GM18951 (cell line): ENCODE measurements at regions not wholly inside any gene's neighbourhood (a gene's known extent, or its start where the extent isn't known, plus 50 kb on each side); places are given as distances from the start of the nearest gene placed in this dataset.
"Not testable (repeated sequence)": the region's sequence is repeated elsewhere in the genome, so short reads cannot be mapped to it uniquely, and the experiment has no call there.

ENCODE experiments used
- POLR2A ChIP-seq: IDR thresholded peaks from 4 replicates; pipeline ENCODE4 v1.6.1; 2011; ENCODE audit warnings: mild to moderate bottlenecking; ENCODE audit not compliant: insufficient read length, insufficient read depth; ENCODE audit errors: extremely low read depth
- in situ Hi-C: fragments of 300-500 bp; cut with MboI; formaldehyde crosslinking; loops from one replicate; pipeline ENCODE4 v1.12.0; 2022; ENCODE audit warnings: low sequenced_read_pairs, mixed read lengths, inconsistent platforms; ENCODE audit not compliant: unreplicated experiment

DNA sequence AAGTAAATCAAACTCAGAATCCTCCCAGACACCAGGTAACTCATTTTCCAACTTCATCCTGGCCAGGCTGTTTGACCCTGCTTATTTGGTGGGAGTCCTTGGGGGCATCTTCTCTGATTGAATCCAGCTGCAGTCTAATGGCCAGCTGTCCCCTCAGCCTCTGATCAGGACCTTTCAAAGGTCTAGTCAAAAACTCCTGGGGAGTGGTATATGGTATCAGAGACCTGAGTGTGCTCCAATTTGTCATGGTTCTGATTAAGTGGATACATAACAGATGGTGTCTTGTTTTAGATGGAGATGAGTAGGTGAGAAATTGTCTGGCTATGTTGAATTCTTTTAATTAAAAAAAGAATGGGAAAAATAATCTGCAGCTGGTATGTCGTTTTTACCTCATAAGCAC is 842.6 kb upstream of the ACVR2A start:
- in situ Hi-C loops, result no loop called here

DNA sequence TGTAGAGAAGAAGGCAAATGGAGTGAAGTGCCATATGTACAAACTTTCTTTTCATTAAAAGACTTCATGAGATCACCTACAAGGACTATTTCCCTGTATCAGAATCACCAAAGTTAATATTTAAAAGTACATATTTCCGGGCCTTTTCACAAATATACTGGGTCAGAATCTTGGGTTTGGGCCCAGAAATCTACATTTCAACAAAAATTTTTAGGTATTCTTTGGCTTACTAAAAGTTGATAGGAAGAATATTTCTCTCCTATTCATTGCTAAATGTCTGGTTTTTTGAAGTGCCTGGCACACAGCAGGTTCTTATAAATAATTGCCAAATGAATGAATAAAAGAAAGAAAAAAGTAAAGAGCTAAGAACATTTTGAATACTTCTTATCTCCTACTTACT is 843.8 kb upstream of the ACVR2A start:
- no peak for TF ChIP-seq POLR2A
- in situ Hi-C loops, result no loop called here

More for the DNA sequence above, 842.6 kb upstream of the ACVR2A start:
- no peak for TF ChIP-seq POLR2A

DNA sequence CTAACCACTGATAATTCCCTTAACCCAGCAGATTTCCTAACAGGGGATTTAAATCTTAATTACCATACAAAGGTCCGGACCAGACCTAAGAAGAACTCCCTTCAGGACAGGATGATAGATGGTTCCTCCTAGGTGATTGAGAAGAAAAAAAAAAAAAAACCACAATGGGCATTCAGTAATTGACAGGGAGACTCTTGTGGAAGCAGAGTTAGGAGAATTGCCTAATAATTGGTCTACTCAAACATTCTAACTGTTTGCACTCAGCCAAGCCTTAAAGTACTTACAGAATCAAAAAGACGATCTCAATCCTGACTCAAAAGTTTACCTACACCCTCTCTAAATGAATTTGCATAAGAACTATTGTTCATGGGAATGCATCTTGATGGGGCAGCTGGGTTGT is 844.7 kb upstream of the ACVR2A start:
- in situ Hi-C loops, result not testable (repeated sequence)

DNA sequence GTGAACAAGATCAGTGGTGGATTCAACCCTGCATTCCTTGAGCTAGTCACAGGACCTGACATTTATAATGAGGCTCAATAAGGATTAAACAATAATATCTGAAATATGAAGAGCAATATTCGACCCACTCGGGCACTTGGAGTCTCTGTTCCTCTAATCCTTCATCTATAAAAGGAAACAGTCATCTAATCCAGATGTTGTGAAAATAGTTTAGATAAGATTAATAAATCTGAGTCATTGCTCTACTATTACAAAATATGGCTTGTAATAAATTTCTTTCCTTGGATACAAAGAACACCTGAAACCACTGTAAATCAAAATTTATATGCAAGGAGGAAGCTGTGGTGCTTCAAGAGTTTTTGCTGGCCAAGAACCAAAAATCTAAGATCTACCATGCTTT is 846.9 kb upstream of the ACVR2A start:
- in situ Hi-C loops, result no loop called here

DNA sequence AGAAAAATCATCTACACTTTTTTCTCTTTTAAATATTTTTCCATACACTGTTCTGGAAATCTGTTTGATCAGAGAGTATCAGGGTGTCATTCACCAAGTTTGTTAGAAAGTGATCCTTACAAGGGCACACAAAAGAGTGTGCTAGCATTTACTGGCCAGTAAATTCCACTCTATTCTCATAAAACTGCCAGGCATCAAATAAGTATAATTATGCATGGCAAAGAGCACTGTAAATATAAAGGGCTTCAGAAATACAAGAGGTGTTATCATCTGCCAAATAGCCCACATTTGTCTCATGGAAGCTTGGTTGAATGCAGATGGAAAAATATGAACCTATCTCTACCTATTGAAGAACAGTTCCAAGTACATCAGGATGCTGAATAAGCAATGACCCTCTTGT is 847.3 kb upstream of the ACVR2A start:
- no peak for TF ChIP-seq POLR2A
- in situ Hi-C loops, result no loop called here

More for the DNA sequence above, 846.9 kb upstream of the ACVR2A start:
- TF ChIP-seq POLR2A, result no peak

DNA sequence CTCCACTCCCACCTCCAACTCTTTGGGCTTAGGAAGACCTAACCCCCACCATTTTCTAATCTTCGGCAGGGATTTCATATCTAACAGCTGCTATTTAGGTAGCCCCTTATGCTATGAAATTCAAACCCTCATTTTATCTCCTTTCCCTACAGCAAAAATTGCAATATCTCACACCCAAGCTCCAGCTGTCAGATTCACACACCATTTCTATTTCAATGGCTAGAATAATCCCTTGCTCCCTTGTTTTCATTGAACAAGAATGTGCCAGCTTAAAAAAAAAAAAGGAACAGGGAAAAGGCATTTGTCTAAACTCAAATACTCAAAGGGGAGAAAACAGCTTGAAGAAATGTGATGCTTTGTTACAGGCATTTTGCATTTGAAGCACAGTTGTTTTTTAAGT is 850.6 kb upstream of the ACVR2A start:
- TF ChIP-seq POLR2A, result no peak
- in situ Hi-C loops, result no loop called here

DNA sequence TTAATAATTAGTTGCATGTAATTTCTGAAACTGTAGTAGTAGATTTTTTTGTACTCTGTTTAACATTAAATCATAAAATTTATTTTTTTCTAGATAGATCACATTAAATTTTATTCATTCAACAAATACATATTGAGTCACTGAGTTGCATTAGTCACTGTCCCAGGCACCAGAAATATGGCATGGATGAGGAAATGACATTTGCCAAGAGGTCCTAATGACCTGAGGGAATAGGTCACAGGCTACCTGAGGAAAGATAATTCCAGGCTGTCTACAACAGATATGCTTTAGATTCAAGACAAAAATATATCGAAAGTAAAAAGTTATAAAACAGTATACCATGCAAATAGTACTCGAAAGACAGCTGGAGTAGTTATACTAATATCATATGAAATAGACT is 852.4 kb upstream of the ACVR2A start:
- in situ Hi-C loops, result no loop called here
- TF ChIP-seq POLR2A, result no peak

DNA sequence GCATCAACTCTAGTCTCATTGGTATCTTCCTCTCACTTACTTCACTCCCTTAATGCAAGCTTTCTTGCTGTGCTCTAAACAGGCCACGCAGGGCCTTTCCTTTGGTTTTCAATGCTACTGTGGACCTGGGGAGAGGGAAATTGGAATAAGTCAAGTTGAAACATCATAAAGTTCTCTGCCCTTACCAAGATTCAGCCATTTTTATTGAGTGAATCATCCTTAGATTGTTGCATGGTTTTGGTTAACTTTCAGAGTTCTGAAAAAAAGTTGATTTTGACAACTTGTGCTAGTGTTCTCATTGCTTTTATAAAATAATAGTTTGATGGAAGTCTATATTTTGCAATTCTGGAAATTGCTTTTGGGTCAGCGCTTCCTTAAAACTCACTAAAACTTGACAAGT is 852.8 kb upstream of the ACVR2A start:
- no peak for TF ChIP-seq POLR2A
- in situ Hi-C loops, result no loop called here

DNA sequence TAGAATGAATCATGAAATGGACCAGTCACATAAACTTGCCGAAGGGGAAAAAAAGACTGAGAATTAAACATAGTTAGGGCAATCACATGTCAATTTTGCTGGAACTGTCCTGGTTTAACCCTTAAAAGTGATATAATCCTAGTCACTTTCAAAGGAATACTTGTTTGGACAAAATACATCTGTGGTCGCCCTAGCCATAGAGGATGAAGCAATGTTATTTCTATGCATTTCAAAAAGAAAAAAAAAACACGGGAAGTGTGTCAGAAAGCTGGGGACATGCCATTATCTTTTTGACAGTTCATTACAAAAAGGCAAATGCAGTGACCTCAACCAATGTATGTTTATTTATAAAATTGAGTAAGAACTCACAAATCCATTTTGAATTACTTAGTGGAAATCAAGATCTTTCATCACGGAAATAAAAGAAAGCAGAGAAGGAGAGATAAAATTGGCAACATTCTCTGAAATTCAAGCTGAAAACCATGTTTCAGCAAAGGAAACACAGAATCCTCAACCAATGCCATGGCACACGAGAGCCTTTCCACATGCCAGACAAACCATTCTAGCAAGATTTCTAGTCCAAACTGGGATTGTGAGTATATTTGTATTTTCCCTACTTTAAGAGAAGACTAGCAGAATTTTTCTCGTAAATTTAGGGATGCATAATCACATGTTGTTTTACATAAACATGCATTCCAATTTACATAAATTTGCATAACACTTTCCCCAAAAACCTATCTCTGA is 854.3 kb upstream of the ACVR2A start:
- TF ChIP-seq POLR2A, result no peak
- in situ Hi-C loops, result no loop called here

DNA sequence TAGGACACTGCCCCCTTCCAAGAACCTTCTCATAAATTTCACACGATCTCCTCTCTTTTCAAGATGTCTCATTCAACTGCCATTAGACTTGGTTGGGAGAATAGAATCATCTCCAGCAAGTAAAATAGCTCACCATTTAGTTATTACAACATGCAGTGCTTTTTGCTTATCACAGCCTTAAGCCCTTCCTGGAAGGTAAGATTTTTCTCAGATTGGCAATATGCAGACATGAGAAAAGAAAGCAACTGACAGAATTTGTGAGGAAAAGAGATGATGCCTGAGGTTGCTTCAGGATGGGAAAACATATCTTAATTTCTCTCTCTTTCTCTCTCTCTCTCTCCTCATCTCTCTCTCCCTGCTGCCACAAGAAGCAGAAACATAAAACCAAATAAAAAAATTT is 855.1 kb upstream of the ACVR2A start:
- TF ChIP-seq POLR2A, result no peak
- in situ Hi-C loops, result no loop called here

DNA sequence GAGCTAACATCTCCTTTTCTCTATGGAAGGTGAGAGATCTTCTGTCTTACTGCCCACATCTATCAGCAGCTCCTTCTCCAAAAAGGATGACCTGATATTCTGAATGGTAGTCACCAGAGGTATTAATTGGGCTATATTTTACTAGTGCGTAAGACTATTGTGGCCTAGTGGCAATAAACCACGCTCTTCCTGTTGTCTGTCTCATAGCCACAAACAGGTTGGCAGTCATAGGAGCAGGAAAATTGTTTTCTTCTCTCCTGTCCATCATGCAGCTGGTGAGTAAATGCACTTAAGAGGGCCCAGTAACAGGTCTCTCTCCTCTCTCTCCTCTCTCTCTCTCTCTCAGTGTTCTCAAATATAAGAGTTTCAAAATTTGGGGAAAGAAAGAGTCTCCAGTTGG is 856.8 kb upstream of the ACVR2A start:
- no peak for TF ChIP-seq POLR2A
- in situ Hi-C loops, result no loop called here

DNA sequence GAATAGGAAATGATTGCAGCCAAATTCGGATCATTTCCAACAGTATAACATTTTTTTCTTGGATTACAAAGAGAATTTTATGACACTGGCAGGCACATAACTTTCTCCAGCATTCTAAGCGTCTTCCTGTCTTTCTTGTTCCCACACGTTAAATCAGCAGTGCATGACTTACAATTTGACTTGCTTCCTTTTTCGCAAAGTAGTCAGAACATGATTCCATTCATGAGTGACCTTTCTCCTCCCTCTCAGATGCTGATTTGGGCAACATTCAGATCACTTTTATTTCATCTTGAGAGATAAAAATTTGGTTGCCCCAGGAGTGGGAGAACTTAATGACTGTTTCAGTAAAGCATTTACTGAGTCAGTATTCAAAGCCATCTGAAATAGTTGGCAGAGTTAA is 858.7 kb upstream of the ACVR2A start:
- in situ Hi-C loops, result no loop called here
- no peak for TF ChIP-seq POLR2A

DNA sequence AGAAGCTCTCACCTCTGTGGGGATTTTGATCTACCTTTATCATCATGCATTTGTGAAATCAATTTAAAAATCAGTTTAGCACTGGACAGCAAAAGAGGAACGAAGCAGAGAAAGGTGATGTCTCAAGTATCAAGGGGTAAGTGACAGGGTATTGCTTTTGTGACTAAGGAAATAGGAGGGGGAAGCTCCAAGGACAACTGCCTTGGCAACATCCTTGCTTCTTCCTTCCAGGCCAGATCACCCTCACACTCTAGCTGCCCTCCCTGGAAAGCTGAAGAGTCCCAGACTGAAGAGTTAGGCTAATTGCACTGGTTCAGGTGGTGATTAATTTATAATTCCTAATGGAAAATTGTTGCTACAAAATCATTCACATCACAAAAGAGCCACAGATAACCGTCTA is 859.1 kb upstream of the ACVR2A start:
- TF ChIP-seq POLR2A, result no peak
- in situ Hi-C loops, result no loop called here

DNA sequence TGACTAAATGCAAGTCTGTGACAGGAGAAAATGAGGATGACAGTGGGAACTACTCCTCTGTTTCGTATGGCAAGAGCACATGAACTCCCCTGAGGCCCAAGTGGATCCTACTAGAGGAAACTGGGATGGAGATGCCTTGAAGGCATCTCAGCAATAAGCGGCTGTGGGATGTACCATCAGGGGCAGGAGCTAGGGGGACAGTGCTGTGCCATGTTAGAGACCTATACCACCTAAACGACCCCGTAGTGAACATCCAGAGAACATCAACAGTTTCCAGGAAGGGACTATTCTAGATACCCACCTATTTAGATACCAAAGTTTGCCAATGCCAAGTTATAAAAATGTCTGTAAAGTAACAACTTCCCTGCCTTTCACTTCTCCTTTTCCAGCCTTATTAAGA is 860.8 kb upstream of the ACVR2A start:
- in situ Hi-C loops, result no loop called here
- no peak for TF ChIP-seq POLR2A

DNA sequence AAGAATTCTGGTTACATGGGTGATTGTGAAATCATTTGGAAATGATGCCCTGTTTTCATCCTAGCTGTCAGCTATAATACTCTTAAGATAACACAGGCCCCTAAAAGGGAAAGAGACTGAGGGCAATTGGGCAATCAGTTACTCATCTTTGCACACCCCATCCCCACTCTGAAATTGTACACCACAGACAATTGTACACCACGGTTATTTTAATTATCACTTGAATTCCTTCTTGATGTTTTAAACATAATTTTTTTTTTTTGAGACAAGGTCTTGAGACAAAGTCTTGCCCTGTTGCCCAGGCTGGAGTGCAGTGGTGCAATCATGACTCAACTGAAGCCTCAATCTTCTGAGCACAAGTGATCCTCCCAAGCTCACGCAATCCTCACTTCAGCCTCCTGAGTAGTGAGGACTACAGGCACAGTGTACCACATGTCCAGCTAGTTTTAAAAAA is 862.4 kb upstream of the ACVR2A start:
- in situ Hi-C loops, result no loop called here
- no peak for TF ChIP-seq POLR2A
